GM18907 (cell line): ENCODE measurements at regions not wholly inside any gene's neighbourhood (a gene's known extent, or its start where the extent isn't known, plus 50 kb on each side); places are given as distances from the start of the nearest gene placed in this dataset.

Experiments used
- ATAC-seq: cut with Tn5 transposase; IDR thresholded peaks from one replicate; pipeline ENCODE4 v1.9.1; 2021; ENCODE audit warnings: mild to moderate bottlenecking, moderate library complexity; ENCODE audit not compliant: unreplicated experiment

- ATAC-seq = no peak
Observed at GRCh38 chr11:112795911-112796649, 165.1 kb upstream of the NCAM1 start.

GRCh38 chr11:112797092-112797491, 164.1 kb upstream of the NCAM1 start:
- no peak for ATAC-seq

DNA sequence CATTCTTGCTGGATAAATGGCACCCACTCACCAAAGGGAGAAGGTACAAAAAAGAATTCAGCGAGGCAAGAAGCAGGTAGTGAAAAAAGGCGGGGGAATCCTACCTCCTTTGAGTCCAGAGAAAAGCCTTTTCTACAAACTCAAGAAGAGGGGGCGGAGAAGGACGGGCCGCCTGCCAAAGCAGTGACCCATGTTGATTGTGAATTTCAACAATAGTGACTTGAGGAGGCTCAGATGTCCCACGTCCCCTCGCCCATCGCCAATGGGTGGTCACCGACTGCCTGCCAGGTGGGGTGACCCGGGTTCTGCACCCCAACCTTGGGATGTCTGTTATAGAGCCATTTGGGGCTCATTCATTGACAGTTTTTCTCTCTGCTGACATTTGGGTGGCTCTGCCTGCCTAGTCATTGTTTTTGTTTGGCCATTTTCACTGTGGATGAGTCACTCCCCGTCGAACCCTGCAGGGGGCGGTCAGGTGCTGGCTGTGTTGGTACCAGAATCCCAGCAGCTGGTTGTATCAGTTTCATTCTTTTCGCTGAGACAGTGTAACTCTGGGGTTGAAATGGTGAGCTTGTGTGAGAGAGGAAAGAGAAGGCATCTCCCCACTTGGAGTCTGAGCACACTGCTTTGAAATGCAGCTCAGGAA, 163.4 kb upstream of the NCAM1 start:
- ATAC-seq = peak; percentile 64

DNA sequence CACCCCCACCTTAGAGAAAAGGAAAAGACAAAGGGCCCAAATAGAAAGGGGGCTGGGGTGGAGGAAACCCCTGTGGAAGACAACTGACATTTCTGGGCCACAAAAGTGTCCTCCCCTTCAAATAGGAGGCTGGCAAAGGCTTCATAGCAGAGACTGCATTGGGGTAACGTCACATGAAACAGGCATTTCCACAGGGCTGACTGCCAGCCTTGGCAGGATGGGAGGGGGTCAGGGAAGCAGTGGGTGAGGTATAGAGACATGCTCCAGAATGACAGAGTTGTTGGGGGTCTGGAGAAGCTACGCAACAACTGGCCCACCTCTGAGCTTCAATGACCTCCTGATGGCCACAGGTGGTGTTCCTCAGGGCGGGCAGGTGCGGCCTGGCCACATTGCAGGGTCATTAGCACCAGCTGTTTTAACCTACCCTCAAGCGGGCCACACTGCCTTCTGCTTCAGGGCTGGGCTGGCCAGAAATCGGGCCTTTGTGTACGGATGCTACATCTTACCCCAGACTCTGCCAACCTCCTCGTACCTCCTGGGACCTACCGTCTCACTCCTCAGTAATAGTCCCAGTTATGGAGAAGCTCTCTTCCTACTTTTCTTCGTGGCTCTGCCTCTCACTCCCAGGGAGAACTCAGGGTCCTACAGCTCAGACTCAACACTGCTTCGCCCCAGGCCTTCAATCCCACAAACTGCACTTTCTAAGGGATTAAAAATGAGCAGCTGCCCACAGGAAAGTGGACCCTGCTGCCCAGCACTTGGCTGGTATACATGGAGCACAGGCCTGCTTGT, 160.0 kb upstream of the NCAM1 start:
- no peak for ATAC-seq

DNA sequence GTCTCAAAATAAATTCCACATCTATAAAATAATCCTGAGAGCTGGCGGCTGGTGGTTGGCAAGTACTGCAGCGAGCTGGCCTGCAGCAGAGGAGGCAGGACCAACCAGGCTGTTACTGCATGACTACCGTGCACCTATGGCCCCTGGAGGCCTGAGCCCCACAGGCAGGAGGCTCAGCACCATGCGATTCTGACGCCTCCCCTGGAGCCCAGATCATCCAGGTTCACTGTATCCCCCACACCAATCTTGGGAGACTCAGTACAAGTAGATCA, 159.5 kb upstream of the NCAM1 start:
- no peak for ATAC-seq

- ATAC-seq = no peak
Observed at GRCh38 chr11:112805658-112806057, 155.6 kb upstream of the NCAM1 start.

- ATAC-seq = no peak
Observed at GRCh38 chr11:112806256-112806655, 155.0 kb upstream of the NCAM1 start.

DNA sequence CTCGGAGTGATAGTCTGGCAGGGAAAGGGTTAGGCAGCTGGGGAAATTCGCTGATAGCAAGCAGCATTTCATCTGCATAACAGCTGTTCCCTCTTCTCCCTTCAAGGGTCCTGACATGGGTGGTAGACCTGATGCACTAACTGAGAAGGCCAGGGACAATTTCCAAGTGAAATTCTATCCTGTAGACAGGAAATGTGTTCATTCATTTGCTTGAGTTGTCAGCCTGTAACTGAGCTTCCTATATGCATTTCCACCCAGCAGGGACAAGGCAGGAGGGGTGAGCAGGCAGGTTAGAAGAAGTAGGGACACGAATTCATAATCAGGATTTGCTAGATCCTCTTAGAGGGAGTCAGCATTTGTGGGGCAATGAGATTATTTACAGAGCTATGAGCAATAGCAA, 154.3 kb upstream of the NCAM1 start:
- ATAC-seq = no peak

DNA sequence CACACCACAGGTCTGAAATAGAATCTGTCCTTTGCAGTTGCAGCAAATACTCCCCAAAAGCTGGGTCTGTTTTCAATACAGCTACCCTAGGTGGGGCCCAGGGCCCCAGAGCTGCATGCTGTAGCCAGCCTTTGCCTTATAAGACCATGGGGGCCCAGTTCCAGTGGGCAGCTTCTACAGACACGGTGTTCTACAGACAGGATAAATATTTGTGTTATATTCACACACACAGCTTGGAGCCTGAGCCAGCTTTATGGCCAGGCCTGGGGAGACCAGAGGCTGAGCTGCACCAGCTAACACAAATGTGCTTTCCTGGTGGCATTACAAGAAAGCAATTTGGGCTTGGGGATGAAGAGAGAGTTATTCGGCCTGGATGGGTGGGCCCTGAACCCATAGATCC, 151.8 kb upstream of the NCAM1 start:
- no peak for ATAC-seq

GRCh38 chr11:112810951-112811350, 150.3 kb upstream of the NCAM1 start:
- ATAC-seq = no peak

- ATAC-seq = no peak
Observed at GRCh38 chr11:112811783-112812182, 149.4 kb upstream of the NCAM1 start.

DNA sequence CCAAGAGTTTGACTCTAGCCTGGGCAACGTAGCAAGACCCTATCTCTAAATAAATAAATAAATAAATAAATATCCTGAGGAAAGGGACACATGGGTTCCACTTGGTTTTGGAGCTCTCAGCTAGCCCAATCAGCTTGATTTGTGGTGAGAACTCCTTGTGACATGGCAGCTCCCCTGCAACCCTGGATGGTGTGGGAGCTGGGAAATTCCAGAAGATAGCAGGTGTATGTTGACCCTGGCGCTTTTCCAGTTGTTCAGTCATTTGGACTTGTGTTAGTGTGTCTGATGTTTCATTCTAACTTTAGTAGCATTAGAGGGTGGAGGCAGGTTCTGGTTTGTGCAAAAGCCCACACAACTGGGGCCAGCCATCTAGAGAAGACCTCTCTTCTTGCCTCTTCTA, 148.5 kb upstream of the NCAM1 start:
- no peak for ATAC-seq

- no peak for ATAC-seq
Observed at GRCh38 chr11:112814168-112814567, 147.1 kb upstream of the NCAM1 start.

DNA sequence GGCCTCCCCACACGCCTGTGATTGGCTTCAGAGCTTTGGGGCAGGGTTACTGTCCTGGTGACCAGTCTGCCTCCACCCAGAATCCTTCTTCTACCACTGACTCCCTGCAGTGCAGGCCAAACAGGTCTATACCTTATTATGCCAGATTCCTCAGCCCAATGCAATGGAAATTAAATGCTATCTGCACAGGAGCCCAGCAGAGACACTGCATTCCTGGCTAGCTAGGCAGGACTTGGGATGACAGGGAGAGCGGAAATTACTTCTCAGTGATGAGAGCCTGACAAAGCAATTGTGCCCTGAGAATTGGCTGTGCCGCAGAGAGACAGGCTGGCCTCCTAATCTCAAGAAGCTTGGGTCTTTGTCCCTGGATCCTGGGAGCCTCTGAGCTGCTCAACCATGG, 143.8 kb upstream of the NCAM1 start:
- no peak for ATAC-seq

DNA sequence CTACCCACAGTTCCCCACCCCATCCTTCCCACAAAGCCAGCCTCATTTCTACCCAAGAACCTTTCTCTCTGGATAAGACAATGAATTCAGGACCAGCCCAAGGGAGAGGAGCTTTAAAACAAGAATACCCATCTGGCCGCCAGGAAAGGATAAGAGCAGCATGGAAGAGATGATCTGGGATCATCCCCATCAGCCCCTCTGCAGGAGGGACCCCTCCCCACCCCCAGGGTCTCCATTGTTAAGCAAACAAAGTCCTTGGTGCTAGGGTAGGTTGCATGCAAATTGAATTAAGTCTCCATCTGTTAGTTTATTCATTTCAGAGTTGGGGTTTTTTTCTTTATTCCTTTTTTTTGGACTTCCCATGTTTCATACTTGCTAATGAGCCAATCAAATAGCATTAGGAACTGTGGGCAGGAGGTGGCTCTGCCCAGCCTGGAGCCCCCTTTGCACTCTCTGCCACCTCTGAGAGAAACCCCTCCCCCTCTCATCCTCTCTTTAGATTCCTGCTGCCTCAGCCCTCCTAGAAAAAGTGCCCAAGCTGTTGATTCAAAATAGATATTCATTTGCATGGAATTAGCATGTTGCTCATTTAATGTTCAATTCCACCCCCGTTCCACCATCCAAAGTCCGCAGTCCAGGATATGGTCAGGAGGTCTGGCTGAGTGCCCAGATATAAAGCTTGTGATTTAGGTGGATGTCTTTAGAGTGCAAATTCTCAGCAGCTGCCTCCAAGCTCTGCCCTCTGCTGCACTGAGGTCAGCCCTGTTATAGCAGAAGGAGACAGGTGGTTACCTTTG, 138.5 kb upstream of the NCAM1 start:
- no peak for ATAC-seq

DNA sequence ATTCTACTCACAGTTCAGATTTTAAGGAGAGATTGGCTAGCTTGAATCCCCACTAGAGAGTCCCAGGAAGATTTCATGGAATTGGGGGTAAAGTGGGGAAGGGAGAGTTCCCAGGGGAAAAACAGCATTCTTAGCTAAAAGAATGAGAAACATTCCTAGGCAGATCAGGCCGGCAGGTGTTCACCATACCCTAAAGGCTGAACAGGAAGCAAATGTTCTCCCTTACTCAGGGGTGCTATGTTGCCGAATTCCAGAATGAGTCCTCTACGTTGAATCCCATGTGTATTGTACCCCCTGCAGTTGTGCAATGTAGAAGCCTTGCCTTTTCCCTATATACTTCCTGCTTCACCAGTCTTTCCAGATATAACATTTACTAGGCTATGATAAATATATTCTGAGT, 135.2 kb upstream of the NCAM1 start:
- no peak for ATAC-seq

DNA sequence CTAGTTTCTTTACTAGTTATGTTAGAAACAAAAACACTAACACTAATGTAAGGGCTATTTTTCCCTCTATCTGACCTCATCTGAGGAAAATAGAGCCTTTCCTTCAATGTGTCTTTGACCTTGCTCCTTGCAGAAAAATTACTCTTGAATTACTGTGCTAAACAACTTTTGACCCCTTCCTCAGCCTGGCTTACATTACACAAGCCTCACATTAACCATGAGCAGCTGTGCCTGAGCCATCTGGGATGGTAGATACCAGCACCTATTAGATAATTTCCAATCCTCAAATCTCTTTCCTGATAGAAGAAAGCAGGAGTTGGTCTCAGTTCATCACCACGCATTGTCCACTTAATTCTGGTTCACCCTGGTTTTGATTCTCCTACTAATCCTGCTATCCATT, 134.4 kb upstream of the NCAM1 start:
- ATAC-seq = no peak

DNA sequence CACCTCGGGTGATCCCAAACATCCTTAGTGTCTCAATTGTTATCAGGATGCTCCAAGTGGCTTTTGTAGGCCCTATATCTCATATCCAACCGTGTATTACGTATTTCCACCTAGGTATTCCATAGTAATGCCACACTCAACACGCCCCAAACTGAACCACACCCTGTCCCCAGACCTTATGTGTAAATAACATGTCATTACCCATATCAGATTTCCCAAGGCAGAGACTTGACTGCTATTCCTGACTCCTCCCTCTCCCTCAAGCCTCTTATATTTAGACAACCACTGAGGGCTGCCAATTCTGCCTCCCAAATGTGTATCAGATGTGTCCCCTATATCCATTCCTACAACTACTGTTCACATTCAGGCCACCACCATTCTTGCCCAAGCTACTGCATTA, 132.8 kb upstream of the NCAM1 start:
- ATAC-seq = no peak

GRCh38 chr11:112829971-112830654, 131.1 kb upstream of the NCAM1 start:
- no peak for ATAC-seq

DNA sequence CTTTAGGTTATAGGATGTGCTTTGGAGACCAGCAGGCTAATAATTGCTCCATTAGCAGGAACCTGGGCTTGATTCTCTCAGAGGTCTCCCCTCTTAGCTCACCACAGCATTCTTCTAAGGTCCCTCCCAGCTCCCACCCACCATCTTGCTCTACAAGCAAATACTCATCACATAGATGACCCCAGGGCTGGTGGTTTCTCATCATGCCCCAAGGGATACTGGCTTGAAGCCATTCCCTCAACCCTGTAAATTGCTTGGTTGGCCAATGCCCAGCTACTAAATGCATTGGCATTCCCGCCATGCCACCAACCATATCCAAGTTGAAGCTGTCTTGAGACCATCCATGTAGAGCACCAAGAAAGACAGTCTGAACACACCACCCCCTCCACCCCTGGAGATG, 130.2 kb upstream of the NCAM1 start:
- no peak for ATAC-seq
